HG03571 (cell line): ENCODE measurements at regions not wholly inside any gene's neighbourhood (a gene's known extent, or its start where the extent isn't known, plus 50 kb on each side); places are given as distances from the start of the nearest gene placed in this dataset.
"Not testable (repeated sequence)": the region's sequence is repeated elsewhere in the genome, so short reads cannot be mapped to it uniquely, and the experiment has no call there.

Experiments
- ATAC-seq: cut with Tn5 transposase; IDR thresholded peaks from one replicate; pipeline ENCODE4 v1.9.1; 2021; ENCODE audit not compliant: unreplicated experiment

DNA sequence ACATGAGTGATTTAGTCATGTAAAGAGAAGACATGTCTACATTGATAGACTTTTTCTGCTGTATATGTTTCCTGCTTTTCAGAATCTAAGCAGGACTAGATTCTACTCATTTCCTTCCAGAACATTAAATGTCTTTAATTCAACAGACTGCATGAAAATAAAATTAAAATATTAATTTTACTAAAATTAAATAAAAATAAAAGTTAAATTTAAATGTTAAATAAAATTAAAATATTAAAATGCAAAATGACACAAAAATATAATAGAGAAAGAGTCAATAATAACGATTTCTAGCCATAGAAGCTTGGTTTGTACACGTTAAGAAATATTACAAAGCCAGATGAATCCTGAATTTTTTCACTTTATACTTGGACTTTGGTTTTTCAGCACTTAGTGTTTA lies 552.8 kb upstream of the NR5A2 start:
- no peak for ATAC-seq

- ATAC-seq = no peak
Measured at GRCh38 chr1:199482426-199482825, 545.1 kb upstream of the NR5A2 start.

- ATAC-seq = no peak
Measured at GRCh38 chr1:199489594-199489993, 537.9 kb upstream of the NR5A2 start.

DNA sequence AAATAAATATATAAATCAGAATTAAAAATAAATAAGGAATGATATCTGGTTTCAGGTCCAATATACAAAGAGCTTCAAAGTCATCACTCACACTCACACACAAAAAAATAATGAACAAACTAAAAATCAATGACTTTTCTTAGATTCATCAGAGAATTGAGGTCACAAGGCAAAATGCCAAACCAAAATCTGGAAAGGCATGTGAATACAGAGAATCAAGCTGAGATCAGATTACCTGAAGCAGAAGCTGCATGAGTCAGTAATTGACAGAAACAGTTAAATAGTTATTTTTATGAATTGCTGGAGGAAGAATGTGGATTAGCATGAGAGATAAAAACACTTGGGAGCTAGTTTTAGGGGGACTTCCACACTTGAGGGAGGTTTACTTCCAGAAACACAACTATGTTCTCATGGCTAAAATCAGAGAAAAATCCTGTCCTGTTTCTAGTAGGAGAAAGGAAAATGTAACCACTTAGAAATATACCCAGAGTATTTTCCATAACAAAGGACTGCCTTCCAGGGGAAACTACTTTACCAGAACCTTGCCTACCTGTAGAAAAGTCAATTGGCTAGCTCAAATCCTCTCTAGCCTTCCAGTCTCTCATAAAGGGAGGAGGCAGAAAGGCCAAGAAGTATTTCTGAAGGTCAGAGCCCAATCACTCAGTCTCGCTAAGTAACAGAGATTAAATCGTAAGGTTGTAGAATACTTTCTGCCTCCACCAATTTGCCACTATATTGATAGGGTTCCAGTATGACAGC lies 536.6 kb upstream of the NR5A2 start:
- no peak for ATAC-seq

DNA sequence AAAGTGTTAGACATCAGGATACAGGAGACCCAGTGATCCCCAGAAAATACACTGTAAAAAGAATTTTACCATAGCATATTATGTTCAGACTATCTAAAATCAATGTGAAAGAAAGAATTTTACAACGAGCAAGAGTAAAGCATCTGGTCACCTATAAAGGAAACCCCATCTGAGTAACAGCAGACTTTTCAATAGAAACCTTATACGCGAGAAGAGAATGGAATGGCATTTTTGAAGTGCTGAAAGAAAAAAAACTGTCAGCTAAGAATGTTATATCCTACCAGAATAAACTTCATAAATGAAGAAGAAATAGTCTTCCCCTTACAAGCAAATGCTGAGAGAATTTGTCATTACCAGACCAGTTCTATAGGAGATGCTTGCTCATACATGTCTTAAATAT lies 532.1 kb upstream of the NR5A2 start:
- ATAC-seq = no peak

- not testable (repeated sequence) for ATAC-seq
Measured at GRCh38 chr1:199498802-199499201, 528.7 kb upstream of the NR5A2 start.

GRCh38 chr1:199508072-199508471 lies 519.4 kb upstream of the NR5A2 start:
- no peak for ATAC-seq

DNA sequence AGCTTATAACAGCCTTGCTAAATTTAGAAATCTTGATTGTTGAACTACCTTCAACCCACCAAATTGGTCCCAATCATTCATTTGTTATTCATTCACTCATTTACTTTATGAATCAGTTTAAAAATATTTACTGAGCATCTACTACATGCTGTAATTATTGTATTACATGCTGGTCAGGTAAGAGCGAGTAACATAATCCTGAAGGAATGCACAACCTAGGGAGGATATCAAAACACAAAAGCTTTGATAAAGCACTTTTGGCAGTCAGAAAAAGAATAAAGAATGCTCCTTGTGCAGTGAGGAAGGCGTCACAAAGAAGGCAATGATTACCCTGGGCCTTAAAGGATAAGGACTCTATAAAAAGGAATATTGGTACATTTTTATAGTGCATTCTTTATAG lies 518.9 kb upstream of the NR5A2 start:
- ATAC-seq = no peak

DNA sequence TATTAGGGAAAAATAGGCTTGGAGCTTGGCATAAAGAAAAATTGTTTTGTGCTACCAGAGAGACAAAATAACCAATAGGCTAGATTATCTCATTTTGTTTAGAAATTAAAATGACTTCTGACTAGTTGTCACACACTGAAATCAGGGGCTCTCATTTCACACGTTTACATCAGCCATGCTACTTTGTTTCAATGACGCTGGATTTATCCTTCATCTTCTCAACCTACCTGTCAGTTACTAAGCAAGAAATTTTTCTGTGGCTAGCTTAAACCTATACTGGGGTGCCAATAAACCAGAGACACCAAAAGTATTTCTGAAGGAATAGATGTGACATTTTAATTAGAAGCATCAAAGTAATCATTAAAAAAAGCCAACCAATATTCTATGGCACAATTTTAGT lies 518.1 kb upstream of the NR5A2 start:
- no peak for ATAC-seq

DNA sequence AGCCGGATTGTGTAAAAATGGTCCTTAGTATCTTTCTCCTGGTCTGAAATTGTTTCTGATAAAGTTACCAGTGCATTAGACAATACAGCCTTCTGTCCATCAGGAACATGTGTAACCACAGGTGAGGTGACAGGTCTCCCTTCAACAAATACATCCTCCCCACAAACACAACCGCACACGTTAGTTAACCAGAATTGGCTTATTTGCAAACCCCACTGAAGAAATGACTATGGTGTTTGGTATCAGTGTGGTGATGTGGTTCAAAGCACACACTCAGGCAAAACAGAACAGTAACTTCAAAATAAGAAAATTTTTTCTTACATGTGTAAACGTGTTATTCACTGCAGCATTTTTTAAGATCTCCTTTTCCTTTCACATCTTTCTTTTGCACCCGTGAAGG lies 517.2 kb upstream of the NR5A2 start:
- peak; percentile 74 for ATAC-seq

GRCh38 chr1:199512037-199512710 lies 515.3 kb upstream of the NR5A2 start:
- no peak for ATAC-seq

GRCh38 chr1:199515261-199515660 lies 512.2 kb upstream of the NR5A2 start:
- ATAC-seq = no peak

DNA sequence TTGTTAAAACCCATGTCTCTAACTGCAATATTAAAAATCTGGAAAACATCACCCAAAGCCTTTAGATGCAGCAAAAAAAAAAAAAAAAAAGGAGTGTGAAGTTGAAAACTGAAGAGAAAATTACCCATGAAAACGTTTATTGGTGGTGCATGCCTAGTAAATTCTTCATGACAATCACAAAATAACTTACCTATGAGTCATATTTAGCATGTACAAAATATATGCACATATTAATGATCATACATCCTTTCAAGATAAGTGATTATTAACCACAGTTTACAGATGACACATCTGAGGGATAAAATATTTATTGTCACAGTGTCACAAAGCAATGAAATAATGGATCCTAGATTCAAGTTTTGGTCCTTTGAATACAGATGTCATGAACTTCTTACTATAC lies 505.2 kb upstream of the NR5A2 start:
- no peak for ATAC-seq

GRCh38 chr1:199522936-199523335 lies 504.6 kb upstream of the NR5A2 start:
- ATAC-seq = no peak

- no peak for ATAC-seq
Measured at GRCh38 chr1:199529324-199529723, 498.2 kb upstream of the NR5A2 start.

- ATAC-seq = not testable (repeated sequence)
Measured at GRCh38 chr1:199533361-199533760, 494.1 kb upstream of the NR5A2 start.

- no peak for ATAC-seq
Measured at GRCh38 chr1:199545780-199546179, 481.7 kb upstream of the NR5A2 start.

DNA sequence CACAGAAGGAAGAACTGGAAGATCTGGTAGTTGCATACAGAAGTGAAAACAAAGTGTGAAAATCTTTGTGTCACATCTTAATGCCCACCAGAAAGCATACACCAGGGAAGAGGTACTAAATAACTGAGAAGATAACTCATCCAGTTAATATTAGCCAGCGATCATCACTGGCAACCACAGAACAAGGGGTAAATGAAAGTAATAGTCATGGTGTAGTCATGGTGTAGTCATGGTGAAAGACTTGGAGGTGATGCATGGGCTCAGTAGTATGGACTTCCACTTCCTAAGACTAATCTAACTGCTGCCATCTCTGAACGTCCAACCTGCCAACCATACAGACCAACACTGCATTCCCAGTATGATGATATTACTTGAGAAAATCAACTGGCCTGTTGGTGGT lies 481.2 kb upstream of the NR5A2 start:
- no peak for ATAC-seq

GRCh38 chr1:199549421-199549820 lies 478.1 kb upstream of the NR5A2 start:
- no peak for ATAC-seq

GRCh38 chr1:199550199-199551065 lies 477.1 kb upstream of the NR5A2 start:
- ATAC-seq = no peak

- no peak for ATAC-seq
Measured at GRCh38 chr1:199551967-199552565, 475.4 kb upstream of the NR5A2 start.
